GM18507 (cell line): ENCODE measurements at regions not wholly inside any gene's neighbourhood (a gene's known extent, or its start where the extent isn't known, plus 50 kb on each side); places are given as distances from the start of the nearest gene placed in this dataset.
"Not testable (repeated sequence)": the region's sequence is repeated elsewhere in the genome, so short reads cannot be mapped to it uniquely, and the experiment has no call there.

Source experiments
- DNase-seq: peaks from one replicate; pipeline ENCODE4 v3.0.0; 2011; ENCODE audit warnings: low read depth; ENCODE audit not compliant: insufficient read length; ENCODE audit errors: extremely low spot score
- FAIRE-seq: peaks from 2 replicates; lab custom pipeline; 2011; peaks lifted over from hg19 to GRCh38; lab: Jason Lieb, UNC

DNA sequence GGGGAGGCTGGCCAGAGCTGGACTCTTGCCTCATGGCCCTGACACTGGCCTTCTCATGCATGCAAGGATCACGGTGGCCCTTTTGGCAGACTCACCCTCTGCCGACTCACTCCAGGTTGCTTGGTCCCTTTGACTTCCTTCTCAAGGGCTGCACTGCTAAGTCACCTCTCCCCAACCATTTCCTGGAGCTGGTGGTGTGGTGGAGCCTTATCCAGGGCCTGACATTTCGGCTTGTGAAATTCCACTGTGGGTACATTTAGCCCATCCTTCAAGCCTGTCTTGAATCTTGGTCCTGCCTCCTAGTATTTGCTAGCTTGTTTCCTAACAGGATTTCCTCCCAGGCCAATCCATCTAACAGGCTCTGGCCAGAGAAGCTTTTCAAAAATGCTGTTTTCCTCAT lies 52.6 kb upstream of the JUN start:
- FAIRE-seq: no peak
- DNase-seq: no peak

DNA sequence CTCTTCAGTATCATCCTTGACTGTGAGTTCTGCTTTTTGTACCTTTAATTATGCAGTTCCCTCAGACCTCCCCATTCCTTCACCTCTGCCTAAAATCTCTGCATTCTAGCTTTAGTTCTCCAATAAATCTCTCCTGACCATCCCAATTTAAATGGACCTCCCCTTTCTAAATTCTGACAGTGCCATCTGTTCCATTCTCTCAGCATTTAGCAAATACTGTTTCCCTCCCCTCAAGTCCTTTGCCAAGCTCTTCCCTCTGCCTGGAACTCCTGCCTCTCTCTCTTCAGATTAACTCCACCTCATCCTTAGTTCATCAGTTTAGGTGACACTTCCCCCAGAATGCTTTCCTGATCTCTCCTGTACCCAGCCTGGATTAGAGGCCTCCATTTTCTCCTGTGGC lies 54.0 kb upstream of the JUN start:
- no peak for FAIRE-seq
- no peak for DNase-seq

DNA sequence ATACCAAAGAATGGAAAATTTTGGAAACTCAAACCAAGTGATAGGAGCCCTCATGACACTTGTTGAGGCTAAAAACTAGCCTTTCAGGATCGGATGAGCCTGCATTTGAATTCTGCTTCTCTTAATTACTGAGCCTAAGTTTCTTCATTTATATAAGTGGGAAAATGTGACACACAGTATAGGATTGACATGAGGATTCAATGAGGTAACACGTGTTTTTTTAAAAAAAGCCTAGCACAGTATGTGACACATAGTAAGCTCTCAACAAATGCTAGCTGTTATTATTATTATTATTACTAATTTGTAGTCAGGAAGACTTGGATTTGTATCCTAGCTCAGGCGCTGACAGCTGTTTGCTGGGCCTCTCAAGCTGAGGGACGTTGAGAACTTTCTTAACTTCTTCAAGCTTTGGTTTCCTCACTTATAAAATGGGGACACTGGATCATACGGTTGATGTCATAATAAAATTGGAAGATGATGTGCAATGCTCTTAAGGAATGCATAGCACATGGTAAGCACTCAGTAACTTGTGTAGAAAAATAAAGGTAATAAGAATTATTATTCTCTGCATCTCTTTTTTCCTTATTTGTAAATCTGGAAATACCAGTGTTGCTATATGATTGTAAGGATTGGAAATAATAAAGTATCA lies 55.4 kb upstream of the JUN start:
- DNase-seq (no peak), FAIRE-seq (no peak)

DNA sequence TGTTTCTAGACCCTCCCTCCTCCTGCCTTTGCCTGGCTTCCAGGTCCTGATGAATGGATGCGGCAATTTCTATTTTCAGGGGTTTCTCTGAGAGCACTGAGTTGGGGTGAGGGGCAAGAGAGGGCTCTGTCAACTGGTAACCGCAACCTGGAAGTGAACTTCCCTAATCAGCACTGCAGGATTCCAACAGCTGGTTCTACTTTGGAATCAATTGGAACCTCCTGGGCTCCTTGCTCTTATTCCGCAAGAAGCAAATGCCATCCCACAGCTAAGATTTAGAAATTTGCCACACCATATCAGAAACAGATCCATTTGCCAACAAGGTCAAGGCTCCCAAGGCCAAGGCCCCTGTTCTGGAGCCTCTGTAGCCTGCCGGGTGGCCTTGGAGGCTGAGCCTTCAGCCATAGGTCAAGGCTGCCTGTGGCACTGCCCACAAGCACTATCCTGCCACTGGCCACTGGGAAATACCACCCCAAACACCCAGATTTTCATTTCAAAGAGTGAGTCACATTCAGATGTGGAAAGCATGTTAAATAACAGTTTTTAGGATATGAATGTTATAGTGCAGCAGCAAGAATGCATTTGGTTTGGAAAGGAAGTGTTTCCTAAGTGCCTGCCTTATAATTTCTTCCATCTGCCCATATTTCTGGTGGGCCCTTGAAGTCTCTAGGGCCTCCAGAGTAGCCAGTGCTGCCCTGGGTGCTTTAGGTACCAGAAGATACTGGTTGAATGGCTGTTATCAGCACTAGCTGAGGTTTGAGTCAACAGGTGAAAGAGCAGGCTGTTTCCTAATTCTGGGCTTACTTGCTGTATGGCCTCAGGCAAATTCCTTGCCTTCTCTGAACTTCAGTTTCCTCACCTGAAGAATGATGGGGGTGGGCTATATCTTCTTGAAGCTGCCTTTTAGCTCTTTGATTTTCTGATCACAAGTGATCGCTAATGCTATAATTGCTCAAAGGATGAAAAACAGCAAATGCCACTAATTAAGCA lies 56.3 kb upstream of the JUN start:
- FAIRE-seq (no peak), DNase-seq (no peak)

DNA sequence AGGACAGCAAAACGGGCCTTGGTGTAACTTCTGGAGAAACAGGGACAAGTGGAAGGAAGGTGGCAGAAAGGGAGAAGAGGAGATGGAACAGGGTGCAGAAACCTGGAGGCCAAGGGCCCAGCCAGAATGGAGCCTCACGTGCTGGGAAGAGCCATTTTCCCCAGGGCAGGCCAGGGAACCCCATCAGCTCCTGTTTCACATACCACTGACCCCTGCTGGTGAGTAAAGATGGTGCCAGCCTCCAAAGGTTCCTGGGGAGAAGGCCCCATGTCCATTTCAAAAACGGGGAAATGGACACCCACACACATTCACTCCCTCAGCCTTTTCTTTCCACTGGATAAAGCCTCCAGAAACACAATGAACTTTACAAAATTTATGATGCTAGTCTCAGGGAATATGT lies 57.6 kb upstream of the JUN start:
- no peak for FAIRE-seq
- no peak for DNase-seq

DNA sequence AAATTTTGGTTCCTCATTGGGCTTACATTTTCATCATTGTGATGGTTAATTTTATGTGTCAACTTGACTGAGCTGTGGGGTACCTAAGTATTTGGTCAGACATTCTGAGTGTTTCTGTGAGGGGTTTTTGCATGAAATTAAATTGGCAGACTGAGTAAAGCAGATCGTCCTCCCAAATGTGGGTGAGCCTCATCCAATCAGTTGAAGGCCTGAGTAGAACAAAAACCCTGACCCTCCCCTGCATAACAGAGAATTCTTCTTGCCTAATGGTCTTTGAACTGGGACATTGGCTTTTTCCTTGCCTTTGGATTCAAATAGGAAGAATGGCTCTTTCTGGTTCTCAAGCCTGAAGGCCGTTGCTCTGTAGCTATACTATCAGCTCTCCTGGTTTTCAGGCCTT lies 59.1 kb upstream of the JUN start:
- DNase-seq: no peak
- FAIRE-seq: no peak

DNA sequence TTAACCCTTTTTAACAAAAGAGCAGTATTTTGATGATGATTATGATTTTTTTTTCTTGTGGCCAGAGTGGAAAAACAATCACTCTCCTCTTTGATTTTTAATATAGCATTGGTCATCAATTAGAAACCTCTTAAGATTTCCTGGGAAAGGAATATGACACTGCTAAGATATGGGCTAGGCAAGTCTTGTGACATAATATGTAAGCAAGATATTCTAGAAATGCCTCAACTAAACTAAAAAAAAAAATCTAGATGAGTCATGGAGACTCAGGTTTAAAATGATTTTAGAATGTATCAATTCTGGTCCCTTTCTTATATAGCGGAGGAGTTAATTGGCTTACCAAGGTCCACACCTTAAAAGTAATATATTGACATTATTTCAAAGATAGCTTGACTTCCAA lies 60.3 kb upstream of the JUN start:
- DNase-seq (no peak), FAIRE-seq (no peak)

DNA sequence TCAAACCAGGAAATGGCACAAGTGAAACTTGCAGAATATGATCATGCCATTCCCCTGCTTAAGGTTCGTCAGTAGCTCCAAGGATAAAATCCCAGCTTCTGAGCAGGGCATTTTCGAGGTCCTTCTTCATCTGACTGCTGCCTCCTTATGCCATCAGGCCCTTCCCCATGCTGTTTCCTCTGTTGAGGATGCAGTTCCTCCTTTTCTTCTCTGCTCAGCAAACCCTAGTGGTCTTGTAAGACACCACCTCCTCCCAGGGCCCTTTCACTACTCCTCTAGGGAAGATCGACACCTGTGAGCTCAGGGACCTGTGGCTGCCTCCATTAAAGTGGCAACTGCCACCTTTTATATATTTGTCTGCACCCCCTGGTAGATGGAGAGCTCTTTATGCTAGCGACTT lies 62.1 kb upstream of the JUN start:
- DNase-seq (no peak), FAIRE-seq (no peak)

DNA sequence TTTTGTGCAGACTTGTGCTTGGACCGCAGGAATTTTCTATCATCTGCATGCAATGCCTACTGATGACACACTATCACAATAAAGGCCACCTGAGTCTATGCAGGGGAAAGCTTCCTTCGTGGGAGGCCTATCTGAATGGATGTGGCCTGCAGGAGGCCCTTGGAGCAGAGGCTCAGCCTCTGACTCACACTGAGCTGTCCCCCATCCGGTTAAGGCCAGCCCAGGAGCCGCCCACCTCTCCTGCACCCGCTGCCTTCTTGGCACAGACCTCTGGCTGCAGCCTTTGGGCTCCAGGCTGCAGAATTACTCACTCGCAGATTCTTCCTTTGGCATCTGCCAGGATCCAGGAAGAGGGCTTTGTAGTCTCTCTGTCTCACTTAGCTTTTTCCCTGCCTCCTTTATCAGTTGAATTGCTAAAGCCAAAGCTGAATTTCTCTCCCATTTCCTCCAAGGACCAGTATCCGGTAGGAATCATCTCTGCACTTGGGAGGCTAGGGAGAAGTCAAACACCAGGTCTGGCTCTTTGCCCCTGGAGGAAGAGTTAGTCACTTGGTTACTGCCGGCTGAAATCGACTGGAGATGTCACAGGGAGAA lies 65.1 kb upstream of the JUN start:
- DNase-seq: no peak
- no peak for FAIRE-seq

DNA sequence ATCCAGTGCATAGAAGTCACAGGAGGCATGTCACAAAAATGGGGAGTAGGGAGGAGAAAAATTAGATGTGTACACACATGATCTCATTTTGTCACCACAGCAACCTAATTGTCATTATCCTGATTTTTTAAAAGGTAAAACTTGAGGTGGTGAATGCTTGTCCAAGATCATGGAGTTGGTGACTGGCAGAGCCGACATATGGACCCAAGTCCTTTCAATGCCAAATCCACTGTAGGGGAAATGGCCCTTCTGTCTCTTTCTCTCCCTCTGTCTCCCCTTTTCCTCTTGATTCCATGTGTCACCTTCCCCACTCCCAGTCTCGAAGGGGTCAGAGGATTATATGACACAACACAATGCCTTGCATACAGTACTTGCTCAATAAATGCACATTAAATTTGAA lies 65.7 kb upstream of the JUN start:
- FAIRE-seq (no peak), DNase-seq (no peak)

DNA sequence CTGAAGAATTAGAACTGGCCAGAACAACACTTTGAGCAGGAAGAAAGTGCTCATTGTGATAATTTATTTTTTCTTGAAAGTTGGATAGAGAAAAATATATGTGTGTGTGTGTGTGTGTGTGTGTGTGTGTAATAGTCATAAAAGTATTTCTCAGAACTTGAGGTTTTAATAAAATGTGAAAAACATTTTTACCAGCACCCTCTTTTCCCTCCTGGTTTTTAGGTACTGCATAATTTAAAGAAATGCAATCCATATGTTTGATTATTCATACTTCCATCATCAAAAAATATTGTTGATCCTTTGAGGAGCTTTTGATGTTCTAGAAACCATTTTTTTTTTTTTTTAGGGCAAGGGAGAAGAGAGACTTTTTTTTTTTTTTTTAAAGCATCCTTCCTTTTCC lies 66.8 kb upstream of the JUN start:
- FAIRE-seq (no peak), DNase-seq (no peak)

DNA sequence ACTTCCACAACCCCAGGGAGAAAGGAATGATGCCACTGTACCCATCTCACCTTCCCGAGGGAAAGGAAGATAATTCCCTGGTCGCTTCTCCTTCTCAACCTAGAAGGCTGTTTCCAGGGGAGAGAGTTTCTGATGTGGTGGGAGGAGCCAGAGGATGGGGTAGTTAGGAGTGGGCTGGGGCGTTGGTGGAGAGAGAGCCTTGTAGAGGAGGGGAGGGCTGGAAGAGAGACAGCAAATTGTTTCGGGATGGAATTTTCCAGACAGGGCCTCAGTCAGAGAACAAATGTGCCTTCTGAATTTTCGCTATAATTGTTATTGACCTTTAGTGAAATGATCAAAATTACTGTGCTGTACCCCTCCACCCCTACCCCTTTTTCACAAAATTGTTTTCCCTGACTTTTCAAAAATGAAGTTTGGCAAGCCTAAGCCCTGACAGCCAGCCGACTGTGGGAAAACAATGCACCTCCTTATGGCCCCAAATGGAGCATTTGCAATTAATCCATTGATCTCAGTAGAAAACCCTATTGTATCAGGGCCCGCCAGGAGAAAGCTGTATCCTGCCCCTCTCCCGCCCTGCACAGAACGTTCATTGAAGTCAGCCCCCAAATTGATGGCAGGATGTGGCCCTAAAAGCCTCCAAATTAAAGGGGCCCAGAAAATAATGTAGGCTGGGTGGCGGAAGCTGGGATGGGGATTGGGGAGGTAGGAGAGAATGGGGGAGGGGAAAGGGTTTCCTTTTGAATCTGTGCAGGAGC lies 69.1 kb upstream of the JUN start:
- no peak for FAIRE-seq
- DNase-seq: no peak

DNA sequence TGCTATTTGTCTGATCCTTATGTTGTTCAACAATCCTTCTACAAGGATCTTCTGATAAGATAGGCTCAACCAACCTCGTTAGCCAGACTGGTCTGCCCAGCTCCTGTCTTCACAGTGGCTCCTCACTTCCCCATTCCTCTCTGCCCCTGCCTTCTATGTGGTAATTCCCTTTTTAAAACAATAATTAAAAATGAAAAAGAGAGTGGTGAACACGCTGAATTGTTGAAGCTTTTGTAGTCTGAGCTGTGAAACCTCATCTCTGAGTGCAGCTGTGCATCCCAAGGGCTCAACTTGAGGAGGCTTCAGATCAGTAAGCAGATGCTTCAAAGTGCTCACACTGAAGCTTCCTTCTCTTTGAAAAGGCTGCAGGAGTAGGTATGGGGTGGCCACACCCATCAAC lies 70.7 kb upstream of the JUN start:
- FAIRE-seq: no peak
- no peak for DNase-seq

DNA sequence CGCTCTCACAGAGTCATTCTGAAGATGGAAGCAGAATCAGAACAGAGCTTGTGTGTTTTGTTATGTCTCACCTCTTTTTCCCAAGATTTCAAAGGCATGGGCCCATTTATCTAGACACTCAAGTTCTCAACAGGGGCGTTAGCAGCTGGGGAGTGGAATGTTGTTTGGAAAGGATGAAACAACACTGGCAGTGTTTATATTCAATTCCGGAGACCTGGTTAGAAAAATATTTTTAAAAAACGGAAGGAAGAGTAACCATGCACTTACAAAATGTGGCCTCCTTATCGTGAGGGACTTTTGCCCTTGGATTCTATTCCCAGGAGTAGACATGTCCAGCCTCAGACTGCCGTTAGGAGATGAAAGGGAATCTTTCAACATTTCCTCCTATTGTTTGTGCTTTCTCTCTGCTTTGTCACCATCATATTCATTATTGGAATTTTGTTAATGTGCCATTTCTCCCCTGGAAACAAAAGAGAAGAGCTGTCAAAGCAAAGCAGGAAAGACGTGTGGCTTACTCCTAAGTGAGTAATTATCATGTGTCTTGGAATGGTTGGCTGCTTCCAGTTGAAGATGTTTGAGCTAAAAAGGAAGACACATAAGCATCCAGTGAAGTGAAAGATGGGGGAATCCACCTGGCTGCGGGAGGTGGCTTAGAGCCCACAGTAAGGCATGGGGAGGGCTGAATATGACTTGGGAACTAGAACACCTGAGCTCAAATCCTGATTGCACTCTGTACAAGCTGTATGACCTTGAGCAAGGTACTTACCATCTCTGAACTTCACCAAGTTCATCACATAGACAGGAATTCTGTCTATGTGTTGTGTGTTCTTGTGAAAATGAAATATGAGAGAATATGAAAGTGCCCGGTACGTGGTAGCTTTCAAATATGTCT lies 71.7 kb upstream of the JUN start:
- no peak for FAIRE-seq
- no peak for DNase-seq

DNA sequence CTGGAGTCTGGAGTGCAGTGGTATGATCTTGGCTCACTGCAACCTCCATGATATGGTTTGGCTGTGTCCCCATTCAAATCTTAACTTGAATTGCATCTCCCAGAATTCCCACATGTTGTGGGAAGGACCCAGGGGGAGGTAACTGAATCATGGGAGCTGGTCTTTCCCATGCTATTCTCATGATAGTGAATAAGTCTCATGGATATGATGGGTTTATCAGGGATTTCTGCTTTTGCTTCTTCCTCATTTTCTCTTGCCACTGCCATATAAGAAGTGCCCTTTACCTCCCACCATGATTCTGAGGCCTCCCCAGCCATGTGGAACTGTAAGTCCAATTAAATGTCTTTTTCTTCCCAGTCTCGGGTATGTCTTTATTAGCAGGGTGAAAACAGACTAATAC lies 72.4 kb upstream of the JUN start:
- DNase-seq, FAIRE-seq: not testable (repeated sequence)

DNA sequence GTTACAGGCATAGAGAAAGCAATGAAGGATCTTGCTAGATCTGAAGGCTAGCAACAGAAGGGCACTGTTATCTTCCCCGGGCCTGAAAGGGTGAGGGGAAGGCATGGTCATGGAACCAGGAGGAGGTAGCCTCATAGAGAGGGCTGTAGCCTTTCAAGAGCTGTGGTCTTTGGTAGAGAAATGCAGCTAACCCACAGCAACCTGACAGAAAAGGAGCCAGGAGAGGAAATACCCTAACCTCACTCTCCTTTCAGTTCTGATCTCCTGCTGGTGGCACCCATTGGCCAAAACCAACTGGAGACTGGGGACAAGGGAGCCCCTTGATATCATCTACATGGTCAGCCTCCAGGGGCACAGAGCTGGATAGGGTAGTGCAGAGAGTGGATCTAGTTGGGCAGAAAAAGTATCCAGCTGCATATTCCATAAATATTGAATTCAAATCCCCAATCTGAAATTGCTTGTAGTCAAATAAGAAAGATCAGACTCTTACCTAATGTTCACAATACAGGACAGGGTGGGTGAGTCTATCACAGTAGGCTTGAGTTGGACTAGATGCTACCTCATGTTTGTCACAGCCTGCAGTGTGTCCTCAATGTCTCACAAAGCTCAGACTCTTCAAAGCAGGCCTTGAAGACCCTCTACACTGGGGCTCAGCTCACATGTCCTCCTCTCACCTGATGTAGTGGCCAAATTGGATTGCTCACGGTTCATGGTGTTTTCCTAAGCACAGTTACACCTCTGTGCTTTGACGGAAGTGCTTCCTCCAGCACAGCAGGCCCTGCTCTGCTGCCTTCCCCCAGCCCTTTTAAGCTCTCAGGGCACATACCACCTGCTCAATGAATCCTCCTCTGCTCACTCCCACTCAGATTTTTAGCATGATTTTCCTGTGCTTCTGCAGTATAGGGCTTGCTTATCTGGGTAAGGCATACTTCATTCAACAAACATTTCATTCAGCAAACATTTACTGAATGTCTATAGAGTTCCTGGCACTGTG lies 74.1 kb upstream of the JUN start:
- DNase-seq (peak; percentile 17), FAIRE-seq (peak; percentile 77)

DNA sequence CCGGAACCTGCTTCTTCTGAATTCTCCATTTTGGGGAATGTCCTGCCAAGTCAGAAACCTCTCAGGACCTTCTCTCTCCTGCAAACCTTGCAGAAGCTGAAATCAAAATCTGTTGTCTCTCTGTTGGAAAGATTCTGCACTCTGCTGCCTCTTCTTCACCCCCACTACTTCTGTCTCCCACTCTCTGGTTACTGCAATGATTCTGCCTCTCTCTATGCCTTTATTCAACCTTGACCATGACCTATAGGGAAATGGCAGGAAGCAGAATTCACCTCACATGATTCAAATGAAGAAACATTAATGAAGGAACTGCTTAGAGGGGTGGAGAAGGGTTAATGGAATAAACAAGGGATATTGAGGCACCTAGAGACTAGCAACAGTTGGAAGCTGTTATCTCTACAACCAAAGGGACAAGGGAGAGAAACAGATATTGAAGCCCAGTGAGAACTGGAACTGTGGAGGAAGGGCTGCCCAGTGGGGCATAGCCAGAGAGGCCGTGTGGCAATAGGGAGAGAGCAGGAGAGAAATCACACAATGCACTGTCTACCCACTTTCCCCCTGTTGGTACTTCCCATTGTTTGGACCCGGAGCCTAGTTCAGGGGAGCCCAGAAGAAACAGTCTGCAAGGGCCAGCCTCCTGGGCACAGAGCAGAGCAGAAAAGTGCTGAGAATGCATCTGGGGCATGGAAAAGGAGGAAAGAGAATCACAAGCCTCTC lies 76.1 kb upstream of the JUN start:
- no peak for DNase-seq
- FAIRE-seq: no peak
